IMR-90 (cell line): ENCODE measurements at regions not wholly inside any gene's neighbourhood (a gene's known extent, or its start where the extent isn't known, plus 50 kb on each side); places are given as distances from the start of the nearest gene placed in this dataset.

Experiments used
- ATAC-seq: fragments of 200-7000 bp; cut with Tn5 transposase; 2 replicates; pipeline ENCODE4 v1.9.1; 2020; ENCODE audit warnings: low read depth, mild to moderate bottlenecking, moderate library complexity
- BruUV-seq: library from RNA; stranded (reverse); fragments of 400-500 nt; replicated peaks from 2 replicates; lab custom pipeline; 2021; lab: Mats Ljungman, UMichigan
- CTCF ChIA-PET: fragments of 300-600 bp; formaldehyde crosslinking; extraction: SDS; loops from one replicate; lab custom pipeline; 2021; ENCODE audit warnings: antibody characterized with exemption; lab: Yijun Ruan, JAX
- POLR2A ChIA-PET: fragments of 300-600 bp; sonication (Branson Sonifier 250); formaldehyde crosslinking; loops from one replicate; lab custom pipeline; 2022; ENCODE audit warnings: antibody characterized with exemption; ENCODE audit not compliant: unreplicated experiment; lab: Charles Lee
- DNase-seq: peaks from one replicate; pipeline ENCODE4 v3.0.0; 2013
- H2AFZ ChIP-seq: replicated peaks from 2 replicates; pipeline ENCODE3; 2013; ENCODE audit warnings: low read length, mild to moderate bottlenecking; ENCODE audit not compliant: poor library complexity
- H2AK5ac ChIP-seq: 2 replicates; pipeline ENCODE4 v1.6.1; 2013; ENCODE audit warnings: low read depth, low read length, inconsistent platforms
- H2AK9ac ChIP-seq: replicated peaks from 2 replicates; pipeline ENCODE3; 2013; ENCODE audit warnings: mild to moderate bottlenecking, low read depth, low read length, moderate library complexity; ENCODE audit not compliant: poor library complexity
- H2BK120ac ChIP-seq: 2 replicates; pipeline ENCODE4 v1.6.1; 2013; ENCODE audit warnings: low read depth, low read length, inconsistent platforms
- H2BK15ac ChIP-seq: 3 replicates; pipeline ENCODE4 v1.6.1; 2013; ENCODE audit warnings: low read depth, low read length, inconsistent platforms
- H2BK20ac ChIP-seq: 2 replicates; pipeline ENCODE4 v1.6.1; 2013; ENCODE audit warnings: low read depth, mild to moderate bottlenecking, inconsistent platforms, low read length, moderate library complexity
- H2BK5ac ChIP-seq: 2 replicates; pipeline ENCODE4 v1.6.1; 2013; ENCODE audit warnings: mild to moderate bottlenecking, low read depth, low read length, inconsistent platforms; ENCODE audit not compliant: poor library complexity, severe bottlenecking
- H3K14ac ChIP-seq: replicated peaks from 2 replicates; pipeline ENCODE4 v1.6.1; 2013; ENCODE audit warnings: low read depth, low read length, inconsistent platforms
- H3K18ac ChIP-seq: 2 replicates; pipeline ENCODE4 v1.6.1; 2013; ENCODE audit warnings: low read depth, low read length, control low read depth
- H3K23ac ChIP-seq: 2 replicates; pipeline ENCODE4 v1.6.1; 2013; ENCODE audit warnings: low read depth, low read length, inconsistent platforms
- H3K27ac ChIP-seq: 2 replicates; pipeline ENCODE4 v1.5.1; 2013; ENCODE audit warnings: mild to moderate bottlenecking, control low read depth, low read length; ENCODE audit not compliant: insufficient read depth
- H3K27me3 ChIP-seq: 2 replicates; pipeline ENCODE4 v1.6.1; 2013; ENCODE audit warnings: low read length; ENCODE audit not compliant: control insufficient read depth, insufficient read depth
- H3K36me3 ChIP-seq: 2 replicates; pipeline ENCODE4 v1.6.1; 2013; ENCODE audit warnings: low read length, mixed read lengths; ENCODE audit not compliant: control insufficient read depth, insufficient read depth
- H3K4ac ChIP-seq: 2 replicates; pipeline ENCODE4 v1.6.1; 2013; ENCODE audit warnings: low read depth, low read length, inconsistent platforms
- H3K4me1 ChIP-seq: 2 replicates; pipeline ENCODE4 v1.6.1; 2013; ENCODE audit warnings: low read length, mixed read lengths; ENCODE audit not compliant: control insufficient read depth, insufficient read depth
- H3K4me2 ChIP-seq: 2 replicates; pipeline ENCODE4 v1.6.1; 2013; ENCODE audit warnings: low read depth, mild to moderate bottlenecking, control low read depth, low read length, moderate library complexity
- H3K4me3 ChIP-seq: 2 replicates; pipeline ENCODE4 v1.5.1; 2013; ENCODE audit warnings: low read depth, mild to moderate bottlenecking, control low read depth, low read length, moderate library complexity; ENCODE audit not compliant: insufficient read depth
- H3K56ac ChIP-seq: 2 replicates; pipeline ENCODE4 v1.6.1; 2013; ENCODE audit warnings: low read length, inconsistent platforms; ENCODE audit not compliant: insufficient read depth; ENCODE audit errors: extremely low read depth
- H3K79me1 ChIP-seq, 2 experiments: 2 replicates each; pipeline ENCODE4 v1.6.1; 2013; ENCODE audit warnings: low read length in 2 of 2, inconsistent platforms in 1 of 2, low read depth in 1 of 2
- H3K9ac ChIP-seq: 2 replicates; pipeline ENCODE4 v1.6.1; 2013; ENCODE audit warnings: low read depth, low read length, control low read depth
- H3K9me1 ChIP-seq: 2 replicates; pipeline ENCODE4 v1.6.1; 2013; ENCODE audit warnings: low read length, inconsistent platforms; ENCODE audit not compliant: insufficient read depth
- H3K9me3 ChIP-seq: 2 replicates; pipeline ENCODE4 v1.6.1; 2013; ENCODE audit warnings: low read length; ENCODE audit not compliant: control insufficient read depth, insufficient read depth
- H4K20me1 ChIP-seq: 2 replicates; pipeline ENCODE4 v1.6.1; 2013; ENCODE audit warnings: low read length, inconsistent platforms; ENCODE audit not compliant: insufficient read depth
- H4K5ac ChIP-seq: 2 replicates; pipeline ENCODE4 v1.6.1; 2013; ENCODE audit warnings: mild to moderate bottlenecking, low read depth, low read length, control low read depth
- H4K8ac ChIP-seq, 2 experiments: 2 replicates each; pipeline ENCODE4 v1.6.1; 2013; ENCODE audit warnings: low read depth in 2 of 2, low read length in 2 of 2, control low read depth in 1 of 2, inconsistent platforms in 1 of 2
- H4K91ac ChIP-seq: 2 replicates; pipeline ENCODE4 v1.6.1; 2013; ENCODE audit warnings: low read depth, low read length, inconsistent platforms; ENCODE audit not compliant: insufficient read depth
- BHLHE40 ChIP-seq: fragments of 150-350 bp; IDR thresholded peaks from 2 replicates; pipeline ENCODE4 v1.6.1; 2016; ENCODE audit warnings: mild to moderate bottlenecking, low read depth, low read length
- CEBPB ChIP-seq: IDR thresholded peaks from 2 replicates; pipeline ENCODE4 v1.6.1; 2012; ENCODE audit warnings: low read depth, low read length, improper control_type of control experiment
- CTCF ChIP-seq: conservative IDR thresholded peaks from 2 replicates; pipeline ENCODE4 v1.5.1; 2012; ENCODE audit warnings: mild to moderate bottlenecking, low read depth, low read length, improper control_type of control experiment
- ELK1 ChIP-seq: fragments of 150-350 bp; IDR thresholded peaks from 2 replicates; pipeline ENCODE4 v1.6.1; 2016; ENCODE audit warnings: low read depth, mild to moderate bottlenecking, low read length, moderate library complexity, borderline replicate concordance
- FOS ChIP-seq: fragments of 150-350 bp; IDR thresholded peaks from 2 replicates; pipeline ENCODE4 v1.6.1; 2016; ENCODE audit warnings: low read depth, low read length
- MAFK ChIP-seq: IDR thresholded peaks from 2 replicates; pipeline ENCODE4 v1.6.1; 2012; ENCODE audit warnings: low read depth, low read length, improper control_type of control experiment
- MAZ ChIP-seq: IDR thresholded peaks from 2 replicates; pipeline ENCODE4 v1.6.1; 2012; ENCODE audit warnings: low read depth, mild to moderate bottlenecking, low read length, improper control_type of control experiment, moderate library complexity, borderline replicate concordance
- MXI1 ChIP-seq: IDR thresholded peaks from 2 replicates; pipeline ENCODE4 v1.6.1; 2012; ENCODE audit warnings: low read depth, mild to moderate bottlenecking, low read length, moderate library complexity, borderline replicate concordance
- NFE2L2 ChIP-seq: fragments of 150-350 bp; IDR thresholded peaks from 2 replicates; pipeline ENCODE4 v1.6.1; 2016; ENCODE audit warnings: low read depth, mild to moderate bottlenecking, low read length
- RAD21 ChIP-seq: IDR thresholded peaks from 2 replicates; pipeline ENCODE4 v1.6.1; 2012; ENCODE audit warnings: low read length, improper control_type of control experiment
- RCOR1 ChIP-seq: IDR thresholded peaks from 2 replicates; pipeline ENCODE4 v1.6.1; 2012; ENCODE audit warnings: mild to moderate bottlenecking, low read length, improper control_type of control experiment; ENCODE audit not compliant: insufficient replicate concordance
- USF2 ChIP-seq: fragments of 150-350 bp; IDR thresholded peaks from 2 replicates; pipeline ENCODE4 v1.6.1; 2017; ENCODE audit warnings: mild to moderate bottlenecking, antibody characterized with exemption, low read length, low read depth
- WGBS, 2 experiments: methylation state at CpG; one replicate each; pipeline versions ENCODE4 v1.1.5 to v1.1.7; 2013; ENCODE audit warnings: missing lambda C conversion rate in 2 of 2; ENCODE audit not compliant: insufficient read length in 1 of 2; ENCODE audit errors: extremely low coverage in 2 of 2; 5-methylcytosine and 5-hydroxymethylcytosine counted together
- dilution Hi-C: fragments of 300-500 bp; cut with HindIII; formaldehyde crosslinking; loops from one replicate; pipeline ENCODE4 v1.14.3; 2018; ENCODE audit warnings: low sequenced_read_pairs; ENCODE audit not compliant: unreplicated experiment
- in situ Hi-C: fragments of 300-500 bp; cut with MboI; formaldehyde crosslinking; loops from 3 replicates; pipeline ENCODE4 v1.14.3; 2019; ENCODE audit warnings: low sequenced_read_pairs, inconsistent platforms, mixed read lengths
- intact Hi-C: fragments of 100-400 bp; cut with micrococcal nuclease; formaldehyde crosslinking; loops from 2 replicates; pipeline ENCODE4 v1.10.0; 2022

- no peak overlapping the region for H3K56ac ChIP-seq
- H2BK120ac ChIP-seq = no peak overlapping the region
- H3K27ac ChIP-seq = no peak overlapping the region
- no peaks in the 10 kb centered on the region for H3K4me1 ChIP-seq
- TF ChIP-seq USF2 (no peak), BHLHE40 (no peak), CEBPB (no peak), MAZ (no peak), RCOR1 (no peak), MXI1 (no peak), NFE2L2 (no peak), ELK1 (no peak), FOS (no peak), RAD21 (no peak), CTCF (no peak), MAFK (no peak)
- intact Hi-C loops (no loop called here), dilution Hi-C loops (no loop called here), in situ Hi-C loops (no loop called here)
- no peak overlapping the region for H3K4me2 ChIP-seq
- H4K5ac ChIP-seq = no peak overlapping the region
- no peak overlapping the region for H2BK15ac ChIP-seq
- no peaks in the 10 kb centered on the region for H4K20me1 ChIP-seq
- ATAC-seq (no peak), DNase-seq (peak; percentile 21)
- H3K4me3 ChIP-seq = no peak overlapping the region
- no peak overlapping the region for H2AFZ ChIP-seq
- H3K18ac ChIP-seq = no peak overlapping the region
- no peak overlapping the region for H2BK5ac ChIP-seq
- ChIA-PET CTCF (interaction anchor here (0.6 kb wide), 1 partner anchor 484 kb away, joined by 5 read pairs; no protein-coding TSS in a partner anchor), POLR2A (no interaction called here)
- H3K27me3 ChIP-seq = no peaks in the 10 kb centered on the region
- H3K4ac ChIP-seq = no peak overlapping the region
- H3K79me1 ChIP-seq = no peaks in the 10 kb centered on the region
- H3K23ac ChIP-seq = no peak overlapping the region
- H2AK5ac ChIP-seq = no peak overlapping the region
- no peak overlapping the region for H2BK20ac ChIP-seq
- no peak overlapping the region for H4K8ac ChIP-seq
- H4K91ac ChIP-seq = no peak overlapping the region
- H2AK9ac ChIP-seq = no peak overlapping the region
- no CpG with 5 or more reads among the region's 1 CpG for WGBS, 2 experiments
- H3K36me3 ChIP-seq = no peaks in the 10 kb centered on the region
- no peaks in the 10 kb centered on the region for H3K9me3 ChIP-seq
- no peak overlapping the region for H3K14ac ChIP-seq
- no TSS peak for BruUV-seq
- no peaks in the 10 kb centered on the region; the same call in 1 of the 2 replicates for H3K9me1 ChIP-seq
- H3K9ac ChIP-seq = no peak overlapping the region
Observed at GRCh38 chr2:160606341-160606740, 112.7 kb upstream of the RBMS1 start.
